Mesodermal cell (in vitro differentiated cells): ENCODE measurements at regions not wholly inside any gene's neighbourhood (a gene's known extent, or its start where the extent isn't known, plus 50 kb on each side); places are given as distances from the start of the nearest gene placed in this dataset.
"Not testable (repeated sequence)": the region's sequence is repeated elsewhere in the genome, so short reads cannot be mapped to it uniquely, and the experiment has no call there.

ENCODE experiments used
- H3K27ac ChIP-seq: 2 replicates; pipeline ENCODE4 v1.7.0; 2013; ENCODE audit warnings: mild to moderate bottlenecking, low read depth, low read length, moderate library complexity; ENCODE audit not compliant: severe bottlenecking
- H3K36me3 ChIP-seq: 2 replicates; pipeline ENCODE4 v1.7.1; 2013; ENCODE audit warnings: mild to moderate bottlenecking, low read length, moderate library complexity; ENCODE audit not compliant: control insufficient read depth, insufficient read depth
- H3K4me1 ChIP-seq: one replicate; pipeline ENCODE4 v1.7.1; 2013; ENCODE audit warnings: mild to moderate bottlenecking, low read length; ENCODE audit not compliant: insufficient read depth, control insufficient read depth, poor library complexity, severe bottlenecking
- H3K4me3 ChIP-seq: 2 replicates; pipeline ENCODE4 v1.7.0; 2013; ENCODE audit warnings: low read length, control low read depth, mild to moderate bottlenecking; ENCODE audit not compliant: insufficient read depth, poor library complexity, severe bottlenecking; ENCODE audit errors: extremely low read depth
- H3K9me3 ChIP-seq: 2 replicates; pipeline ENCODE4 v1.7.1; 2013; ENCODE audit warnings: mild to moderate bottlenecking, low read length, moderate library complexity; ENCODE audit not compliant: control insufficient read depth
- WGBS, 2 experiments: methylation state at CpG; one replicate each; pipeline ENCODE4 v1.1.5; 2013; ENCODE audit warnings: missing lambda C conversion rate in 2 of 2; ENCODE audit not compliant: insufficient coverage in 2 of 2; 5-methylcytosine and 5-hydroxymethylcytosine counted together

DNA sequence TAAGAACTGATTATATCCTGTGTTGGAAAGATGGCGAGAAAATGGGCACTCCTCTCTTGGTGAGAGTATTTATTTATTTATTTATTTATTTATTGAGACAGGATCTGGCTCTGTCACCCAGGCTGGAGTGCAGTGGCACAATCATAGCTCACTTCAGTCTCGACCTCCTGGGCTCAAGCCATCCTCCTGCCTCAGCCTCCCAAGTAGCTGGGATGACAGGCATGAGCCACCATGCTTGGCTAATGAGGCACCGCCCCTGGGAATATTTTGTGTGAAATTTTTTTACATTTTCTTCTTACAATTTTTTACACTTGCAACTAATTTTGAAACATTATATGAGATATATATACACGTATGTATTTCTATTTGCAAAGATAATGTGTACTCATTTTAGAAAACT, 150.5 kb upstream of the PRR20G start:
- H3K4me1 ChIP-seq: no peaks in the 10 kb centered on the region
- H3K4me3 ChIP-seq: no peak overlapping the region
- no peak overlapping the region for H3K27ac ChIP-seq
- H3K36me3 ChIP-seq: no peaks in the 10 kb centered on the region
- WGBS, 2 experiments: 83 to 100% methylated on average over 1 of the region's 4 CpGs
- no peaks in the 10 kb centered on the region for H3K9me3 ChIP-seq

DNA sequence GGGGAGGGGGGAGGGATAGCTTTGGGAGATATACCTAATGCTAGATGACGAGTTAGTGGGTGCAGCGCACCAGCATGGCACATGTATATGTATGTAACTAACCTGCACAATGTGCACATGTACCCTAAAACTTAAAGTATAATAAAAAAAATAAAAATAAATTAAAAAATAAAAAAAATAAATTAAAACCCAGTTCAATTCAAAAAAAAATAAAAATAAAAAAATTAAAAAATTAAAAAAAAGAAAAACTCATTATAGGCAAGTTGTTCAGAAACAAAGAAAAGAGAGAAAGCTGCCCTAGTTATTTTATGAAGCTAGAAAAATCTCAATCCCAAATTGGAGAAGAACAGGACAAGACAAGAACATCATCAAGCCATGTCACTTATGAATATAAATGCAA, 147.5 kb upstream of the PRR20G start:
- H3K27ac ChIP-seq, H3K36me3 ChIP-seq, H3K9me3 ChIP-seq, H3K4me1 ChIP-seq, H3K4me3 ChIP-seq: not testable (repeated sequence)
- WGBS, 2 experiments: no CpG with 5 or more reads among the region's 2 CpGs

DNA sequence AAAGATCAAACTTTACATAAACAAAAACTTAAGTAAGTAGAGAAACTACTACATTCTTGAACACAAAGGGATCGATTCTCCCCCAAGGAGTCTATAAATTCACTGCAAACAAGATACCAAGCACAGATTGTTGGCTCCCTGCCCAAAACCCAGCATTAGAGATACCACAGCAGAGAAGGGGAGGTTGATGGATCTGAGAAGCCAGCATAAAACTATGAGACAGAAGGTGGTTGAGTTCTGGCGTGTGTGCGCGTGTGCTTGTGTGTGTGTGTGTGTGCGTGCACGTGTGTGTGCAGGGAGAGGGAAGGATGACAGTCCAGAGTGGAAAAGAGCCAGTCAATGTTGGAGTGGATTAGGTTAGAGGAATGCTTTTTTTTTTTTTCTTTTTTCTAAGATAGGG, 143.2 kb upstream of the PRR20G start:
- WGBS, 2 experiments: 100% methylated on average over 5 of the region's 6 CpGs; no CpG with 5 or more reads in 1 of the 2 experiments
- Histone ChIP-seq H3K4me3 (no peak overlapping the region), H3K27ac (no peak overlapping the region), H3K9me3 (no peaks in the 10 kb centered on the region), H3K4me1 (peaks cover 14% of the 10 kb centered on the region), H3K36me3 (no peaks in the 10 kb centered on the region)

DNA sequence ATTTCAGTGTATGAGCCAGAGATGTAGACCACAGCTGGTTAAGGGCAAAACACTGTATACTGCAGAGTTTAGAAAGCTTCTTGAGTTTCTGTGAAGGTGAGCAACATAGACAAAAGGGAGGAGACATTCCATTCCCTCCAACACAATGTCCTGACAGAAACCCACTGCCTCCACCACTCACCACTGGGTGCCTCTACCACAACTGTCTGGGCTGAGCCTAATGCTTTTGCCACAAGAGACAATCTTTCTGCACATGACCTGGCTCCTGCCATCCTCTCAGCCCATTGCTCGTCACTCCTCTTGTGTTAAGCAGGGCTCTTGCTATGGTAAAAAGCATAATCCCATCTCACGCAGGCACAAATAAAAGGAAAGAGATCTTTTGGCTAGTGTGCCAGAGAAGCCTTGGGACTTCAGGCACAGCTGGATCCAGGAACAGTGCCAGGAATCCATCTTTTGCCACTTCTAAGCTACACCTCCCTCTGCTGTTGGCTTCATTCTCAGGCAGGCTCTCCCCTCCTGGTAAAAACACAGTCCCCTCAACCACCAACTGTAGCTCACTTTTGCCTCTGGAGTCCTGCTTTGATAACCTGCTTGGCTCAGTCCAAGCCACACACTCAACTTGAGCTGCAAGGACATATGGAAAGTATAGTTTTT, 140.6 kb upstream of the PRR20G start:
- H3K36me3 ChIP-seq: no peaks in the 10 kb centered on the region
- H3K27ac ChIP-seq: no peak overlapping the region
- H3K9me3 ChIP-seq: no peaks in the 10 kb centered on the region
- WGBS, 2 experiments: 87 to 100% methylated on average over 2 of the region's 2 CpGs
- H3K4me1 ChIP-seq: peaks cover 35% of the 10 kb centered on the region
- H3K4me3 ChIP-seq: no peak overlapping the region

DNA sequence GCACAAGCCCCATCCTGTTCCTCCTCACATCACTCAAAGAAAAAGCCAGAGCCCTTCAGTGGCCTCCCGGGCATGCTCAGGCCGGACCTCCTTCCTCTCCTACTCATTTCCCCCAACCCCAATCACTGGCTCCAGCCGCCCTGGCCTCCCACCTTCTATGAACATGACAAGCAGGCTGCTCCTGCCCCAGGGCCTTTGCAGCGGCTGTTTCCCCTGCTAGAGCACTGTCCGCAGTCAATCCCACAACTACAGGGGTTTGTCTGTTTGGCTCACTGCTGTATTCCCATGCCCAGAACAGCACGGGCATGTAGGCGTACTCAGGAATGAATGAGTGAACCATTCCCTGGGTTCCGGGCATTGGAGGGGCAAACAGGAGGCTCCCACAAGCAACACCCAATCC, 139.8 kb upstream of the PRR20G start:
- Histone ChIP-seq H3K36me3 (no peaks in the 10 kb centered on the region), H3K4me3 (no peak overlapping the region), H3K4me1 (peaks cover 43% of the 10 kb centered on the region), H3K27ac (no peak overlapping the region), H3K9me3 (no peaks in the 10 kb centered on the region)
- WGBS, 2 experiments: 86 to 92% methylated on average over 8 of the region's 8 CpGs

DNA sequence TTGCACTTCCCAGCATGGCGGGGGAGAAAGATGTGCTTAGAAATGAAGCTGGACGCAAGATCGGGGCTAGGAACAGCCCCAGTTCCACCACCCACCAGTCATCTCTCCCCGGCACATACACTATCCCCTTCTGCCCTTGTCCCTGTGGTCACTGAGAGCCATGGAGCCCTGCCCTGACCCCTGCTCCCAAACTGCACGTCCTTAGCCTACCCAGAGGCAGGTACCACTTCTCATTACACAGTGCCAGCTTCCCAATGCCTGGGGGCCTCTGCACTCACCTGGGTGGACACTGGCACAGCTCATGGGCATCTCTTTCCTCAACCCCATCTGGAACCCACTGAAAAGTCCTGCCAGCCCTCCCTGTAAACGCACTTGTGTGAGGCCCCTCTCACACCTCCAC, 139.3 kb upstream of the PRR20G start:
- no peaks in the 10 kb centered on the region for H3K36me3 ChIP-seq
- no peaks in the 10 kb centered on the region for H3K9me3 ChIP-seq
- no peak overlapping the region for H3K27ac ChIP-seq
- 77 to 85% methylated on average over 2 to 3 of the region's 6 CpGs for WGBS, 2 experiments
- H3K4me3 ChIP-seq: no peak overlapping the region
- peaks cover 48% of the 10 kb centered on the region for H3K4me1 ChIP-seq

DNA sequence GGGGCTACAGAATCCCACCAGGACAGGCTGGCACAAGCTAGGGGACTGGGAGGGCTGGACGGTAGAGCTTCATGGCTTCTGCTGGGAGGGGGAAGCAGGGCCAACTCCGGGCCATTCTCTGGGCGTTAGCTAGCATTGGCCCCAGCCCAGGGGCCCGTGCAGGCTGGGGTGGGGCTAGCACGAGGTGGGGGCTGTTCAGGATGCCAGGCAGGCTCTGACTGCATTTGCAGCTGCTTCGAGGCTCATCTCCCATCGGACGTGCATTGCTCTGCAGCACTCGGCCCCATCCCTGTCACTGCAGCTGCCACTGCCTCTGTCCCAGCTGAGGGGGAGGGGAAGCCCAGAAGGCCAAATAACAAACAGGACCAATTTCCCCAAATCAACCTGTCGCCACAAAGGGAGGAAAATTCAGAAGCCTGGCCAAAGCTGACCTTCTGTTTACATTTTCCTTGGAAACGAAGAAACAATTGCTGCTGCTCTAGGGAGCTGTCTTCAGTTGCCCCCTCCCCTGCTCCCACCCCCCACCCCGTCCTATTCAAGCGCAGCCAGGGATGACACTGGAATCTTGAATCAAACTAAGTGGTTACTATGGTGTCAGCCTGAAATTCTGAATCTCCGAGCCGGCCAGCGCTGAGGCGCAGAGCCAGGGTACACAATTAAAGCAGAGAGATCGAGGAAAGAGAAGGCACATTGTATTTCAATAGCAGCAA, 138.8 kb upstream of the PRR20G start:
- WGBS, 2 experiments: 53 to 65% methylated on average over 12 of the region's 18 CpGs
- Histone ChIP-seq H3K9me3 (no peaks in the 10 kb centered on the region), H3K36me3 (no peaks in the 10 kb centered on the region), H3K4me3 (no peak overlapping the region), H3K4me1 (peaks cover 52% of the 10 kb centered on the region), H3K27ac (no peak overlapping the region)

DNA sequence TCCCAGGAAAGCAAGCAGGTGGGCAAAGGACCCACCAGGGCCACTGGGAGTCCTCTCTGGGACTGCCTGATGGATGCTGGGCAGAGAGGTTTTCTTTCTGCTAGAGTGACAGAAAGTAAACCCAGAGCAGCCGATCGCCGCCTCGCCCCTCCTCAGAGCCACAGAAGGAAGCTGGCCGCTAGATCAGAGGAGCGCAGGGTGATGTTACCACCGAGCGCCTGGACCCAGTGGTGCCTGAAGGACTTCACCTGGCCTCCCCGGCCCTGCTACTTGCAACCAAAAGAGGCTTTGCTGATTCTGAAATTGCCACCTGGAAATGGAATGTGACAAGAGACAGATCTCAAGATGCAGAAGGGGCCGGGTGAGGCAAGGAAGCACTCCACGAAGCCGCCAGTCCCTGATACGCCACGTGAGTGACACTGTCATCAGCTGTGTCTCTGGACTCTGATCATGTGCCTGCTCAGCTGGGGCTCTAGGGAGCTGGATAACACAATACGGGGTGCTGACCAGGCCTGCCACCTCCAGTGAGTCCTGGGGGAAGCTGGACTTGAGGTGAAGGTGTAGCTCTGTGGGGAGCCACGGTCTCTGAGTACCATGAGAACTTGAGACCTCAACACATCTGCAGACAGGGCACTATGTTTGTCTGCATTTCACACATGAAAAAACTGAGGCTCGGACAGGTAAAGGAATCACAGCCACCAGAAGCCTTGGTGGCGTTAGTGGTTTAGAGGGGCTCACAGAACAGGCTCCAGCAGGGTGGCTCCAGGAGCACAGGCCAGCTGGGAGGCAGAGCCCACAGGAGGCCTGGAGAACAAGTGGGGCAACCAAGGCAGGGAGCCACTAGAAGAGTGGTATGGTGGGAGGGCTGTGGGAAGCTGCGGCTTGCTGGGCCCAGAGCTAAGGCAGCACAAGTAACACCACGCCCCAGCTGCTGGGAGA, 137.9 kb upstream of the PRR20G start:
- 87 to 88% methylated on average over 16 to 19 of the region's 20 CpGs for WGBS, 2 experiments
- Histone ChIP-seq H3K4me1 (peaks cover 59% of the 10 kb centered on the region), H3K27ac (no peak overlapping the region)

DNA sequence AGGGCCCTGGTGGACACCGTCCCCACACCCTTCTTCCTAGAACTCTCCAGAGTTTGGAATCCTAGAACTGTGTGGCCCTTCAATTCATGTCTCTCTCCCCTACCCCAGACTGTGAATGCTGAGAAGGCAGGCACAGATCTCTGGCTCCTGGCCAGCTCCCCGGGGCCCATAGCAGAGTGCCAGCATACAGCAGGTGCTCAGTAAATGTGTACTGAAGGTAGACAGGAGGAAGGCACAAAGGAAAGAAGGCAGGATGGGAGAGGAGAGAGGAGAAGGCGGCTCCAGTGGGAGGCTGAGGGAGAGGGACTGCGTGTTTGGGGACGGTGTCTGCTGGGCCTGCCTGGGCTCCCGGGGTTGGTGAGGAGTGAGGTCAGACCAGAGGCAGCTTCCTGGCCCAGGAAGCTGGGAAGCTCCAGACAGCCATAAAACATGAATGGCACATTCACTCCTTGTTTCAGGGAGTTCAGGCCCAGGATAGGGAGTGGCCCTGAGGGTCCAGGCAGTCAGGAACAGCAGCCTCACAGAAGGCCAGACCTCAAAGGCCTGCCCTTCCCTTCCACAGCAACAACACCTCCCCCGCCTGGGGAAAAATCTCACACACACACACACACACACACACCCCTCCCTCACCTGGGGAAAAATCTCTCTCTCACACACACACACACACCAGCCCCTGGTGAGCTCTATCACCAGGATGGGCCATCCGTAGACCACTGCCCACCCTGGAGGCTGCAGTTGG, 137.1 kb upstream of the PRR20G start:
- 67 to 86% methylated on average over 5 to 7 of the region's 8 CpGs for WGBS, 2 experiments
- Histone ChIP-seq H3K36me3 (no peaks in the 10 kb centered on the region), H3K4me3 (no peak overlapping the region), H3K9me3 (no peaks in the 10 kb centered on the region), H3K27ac (peak overlapping the region; percentile 85), H3K4me1 (peaks cover 68% of the 10 kb centered on the region)

More for the DNA sequence above, 137.9 kb upstream of the PRR20G start:
- Histone ChIP-seq H3K4me3 (no peak overlapping the region), H3K36me3 (no peaks in the 10 kb centered on the region), H3K9me3 (no peaks in the 10 kb centered on the region)
